SK-N-SH treated with all-trans-retinoic acid at 6 μM for 48 hours (cell line): ENCODE measurements at regions not wholly inside any gene's neighbourhood (a gene's known extent, or its start where the extent isn't known, plus 50 kb on each side); places are given as distances from the start of the nearest gene placed in this dataset.
"Not testable (repeated sequence)": the region's sequence is repeated elsewhere in the genome, so short reads cannot be mapped to it uniquely, and the experiment has no call there.

Experiments used
- ATAC-seq: fragments of 200-7000 bp; cut with Tn5 transposase; 3 replicates; pipeline ENCODE4 v1.9.1; 2020; ENCODE audit warnings: mild to moderate bottlenecking, moderate library complexity
- ARNTL ChIP-seq: fragments of 450-650 bp; formaldehyde crosslinking; IDR thresholded peaks from 2 replicates; pipeline ENCODE4 v1.5.0; 2020; ENCODE audit warnings: low read depth, mild to moderate bottlenecking, moderate library complexity, borderline replicate concordance
- CREB5 ChIP-seq: fragments of 250-450 bp; sonication (Bioruptor Pico); IDR thresholded peaks from 2 replicates; pipeline ENCODE4 v1.5.1; 2020; ENCODE audit warnings: low read depth, mild to moderate bottlenecking, moderate library complexity
- CSDC2 ChIP-seq: fragments of 250-450 bp; sonication (Bioruptor Pico); IDR thresholded peaks from 2 replicates; pipeline ENCODE4 v1.5.0; 2020; ENCODE audit warnings: mild to moderate bottlenecking, moderate library complexity
- ESRRG ChIP-seq: fragments of 250-450 bp; sonication (Bioruptor Pico); IDR thresholded peaks from 2 replicates; pipeline ENCODE4 v1.6.1; 2021; ENCODE audit warnings: mild to moderate bottlenecking
- GLIS3 ChIP-seq: fragments of 250-450 bp; sonication (Bioruptor Pico); IDR thresholded peaks from 2 replicates; pipeline ENCODE4 v1.5.0; 2020; ENCODE audit warnings: mild to moderate bottlenecking, moderate library complexity
- ISL1 ChIP-seq: fragments of 250-450 bp; sonication (Bioruptor Pico); IDR thresholded peaks from 2 replicates; pipeline ENCODE4 v2.1.2; 2022; ENCODE audit warnings: mild to moderate bottlenecking, moderate library complexity
- OSR1 ChIP-seq: fragments of 250-450 bp; sonication (Bioruptor Pico); IDR thresholded peaks from 2 replicates; pipeline ENCODE4 v1.8.0; 2022; ENCODE audit warnings: moderate library complexity, mild to moderate bottlenecking, inconsistent platforms
- PPARA ChIP-seq: fragments of 250-450 bp; sonication (Bioruptor Pico); IDR thresholded peaks from 2 replicates; pipeline ENCODE4 v1.5.0; 2020; ENCODE audit warnings: mild to moderate bottlenecking, borderline replicate concordance
- SNAI2 ChIP-seq: fragments of 250-450 bp; sonication (Bioruptor Pico); IDR thresholded peaks from 2 replicates; pipeline ENCODE4 v1.5.0; 2020; ENCODE audit warnings: mild to moderate bottlenecking, moderate library complexity
- TOX ChIP-seq: fragments of 250-450 bp; sonication (Bioruptor Pico); IDR thresholded peaks from 2 replicates; pipeline ENCODE4 v1.8.0; 2021; ENCODE audit warnings: mild to moderate bottlenecking, moderate library complexity, borderline replicate concordance
- ZC3H10 ChIP-seq: fragments of 250-450 bp; sonication (Bioruptor Pico); IDR thresholded peaks from 2 replicates; pipeline ENCODE4 v1.5.1; 2021; ENCODE audit warnings: mild to moderate bottlenecking, moderate library complexity
- ZFP3 ChIP-seq: fragments of 250-450 bp; sonication (Bioruptor Pico); IDR thresholded peaks from 2 replicates; pipeline ENCODE4 v1.5.0; 2020; ENCODE audit warnings: mild to moderate bottlenecking, moderate library complexity
- ZFP30 ChIP-seq: fragments of 450-650 bp; formaldehyde crosslinking; IDR thresholded peaks from 2 replicates; pipeline ENCODE4 v1.5.0; 2022; ENCODE audit warnings: mild to moderate bottlenecking, moderate library complexity
- ZNF70 ChIP-seq: fragments of 450-650 bp; formaldehyde crosslinking; IDR thresholded peaks from 2 replicates; pipeline ENCODE4 v1.5.0; 2020; ENCODE audit warnings: mild to moderate bottlenecking, moderate library complexity
- ZNF8 ChIP-seq: fragments of 450-650 bp; formaldehyde crosslinking; IDR thresholded peaks from 2 replicates; pipeline ENCODE4 v1.5.0; 2020; ENCODE audit warnings: mild to moderate bottlenecking, moderate library complexity
- TF ChIP-seq, protein P1 (sequence below): fragments of 250-450 bp; sonication (Bioruptor Pico); IDR thresholded peaks from 2 replicates; pipeline ENCODE4 v1.5.1; 2021; ENCODE audit warnings: mild to moderate bottlenecking, moderate library complexity
- TF ChIP-seq, protein P2 (sequence below): fragments of 250-450 bp; sonication (Bioruptor Pico); IDR thresholded peaks from 2 replicates; pipeline ENCODE4 v1.8.0; 2020; ENCODE audit warnings: mild to moderate bottlenecking, moderate library complexity, borderline replicate concordance
- TF ChIP-seq, protein P3 (sequence below): fragments of 250-450 bp; sonication (Bioruptor Pico); IDR thresholded peaks from 2 replicates; pipeline ENCODE4 v1.5.0; 2020; ENCODE audit warnings: mild to moderate bottlenecking, moderate library complexity

DNA sequence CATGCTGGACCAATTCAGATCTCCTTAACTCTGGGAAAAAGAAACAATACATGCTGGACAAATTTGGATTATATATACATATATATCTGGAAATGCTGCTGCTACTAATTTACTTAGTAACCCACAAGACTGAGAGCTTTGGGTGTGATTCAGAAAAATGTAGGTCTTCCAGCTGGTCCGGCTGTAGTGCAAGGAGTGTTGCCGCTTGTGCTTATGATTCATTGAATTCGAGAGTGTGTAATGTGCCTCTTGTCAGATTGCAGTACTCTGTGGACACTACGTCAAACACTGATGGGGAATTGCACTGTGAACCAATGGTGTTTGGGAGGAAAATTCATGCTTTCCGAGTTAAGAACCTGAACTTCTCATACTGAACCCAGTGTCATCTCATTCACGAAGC, 1155.5 kb downstream of the EPHA7 start:
- ATAC-seq: no peak
- TF ChIP-seq CREB5 (CRISPR knock-in tag) (no peak), ZNF70 (no peak)

DNA sequence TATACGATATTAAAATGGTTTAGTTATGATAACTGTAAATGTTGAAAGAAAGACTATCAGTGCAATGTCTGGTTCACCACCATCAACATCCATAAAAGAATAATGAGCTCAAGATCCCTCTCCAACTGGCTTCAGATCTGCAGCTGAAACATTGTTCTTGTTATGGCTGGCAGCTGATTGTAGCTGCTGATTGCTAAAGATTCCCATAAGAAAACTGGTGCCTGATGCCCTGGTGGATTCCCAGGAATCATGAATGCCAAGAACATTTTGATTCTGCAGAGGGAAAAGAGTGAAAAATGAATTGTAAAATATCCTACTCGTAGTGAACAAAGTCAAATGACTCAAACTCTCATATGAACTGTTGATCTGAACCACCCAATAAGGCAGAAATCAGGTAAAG, 1160.2 kb downstream of the EPHA7 start:
- no peak for ATAC-seq
- TF ChIP-seq, protein P1, sequence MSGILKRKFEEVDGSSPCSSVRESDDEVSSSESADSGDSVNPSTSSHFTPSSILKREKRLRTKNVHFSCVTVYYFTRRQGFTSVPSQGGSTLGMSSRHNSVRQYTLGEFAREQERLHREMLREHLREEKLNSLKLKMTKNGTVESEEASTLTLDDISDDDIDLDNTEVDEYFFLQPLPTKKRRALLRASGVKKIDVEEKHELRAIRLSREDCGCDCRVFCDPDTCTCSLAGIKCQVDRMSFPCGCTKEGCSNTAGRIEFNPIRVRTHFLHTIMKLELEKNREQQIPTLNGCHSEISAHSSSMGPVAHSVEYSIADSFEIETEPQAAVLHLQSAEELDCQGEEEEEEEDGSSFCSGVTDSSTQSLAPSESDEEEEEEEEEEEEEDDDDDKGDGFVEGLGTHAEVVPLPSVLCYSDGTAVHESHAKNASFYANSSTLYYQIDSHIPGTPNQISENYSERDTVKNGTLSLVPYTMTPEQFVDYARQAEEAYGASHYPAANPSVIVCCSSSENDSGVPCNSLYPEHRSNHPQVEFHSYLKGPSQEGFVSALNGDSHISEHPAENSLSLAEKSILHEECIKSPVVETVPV (CRISPR knock-in tag): no peak
- no peak for TF ChIP-seq ZFP3 (CRISPR knock-in tag)
- TF ChIP-seq ESRRG (CRISPR knock-in tag): no peak
- TF ChIP-seq ARNTL (CRISPR knock-in tag): no peak
- TF ChIP-seq ISL1 (CRISPR knock-in tag): no peak
- TF ChIP-seq SNAI2 (CRISPR knock-in tag): no peak
- TF ChIP-seq PPARA (CRISPR knock-in tag): no peak
- no peak for TF ChIP-seq ZC3H10
- TF ChIP-seq ZFP30 (CRISPR knock-in tag): no peak
- no peak for TF ChIP-seq OSR1 (CRISPR knock-in tag)
- no peak for TF ChIP-seq GLIS3 (CRISPR knock-in tag)
- TF ChIP-seq CSDC2 (CRISPR knock-in tag): no peak
- TF ChIP-seq, all 23 proteins: peak for 0

GRCh38 chr6:92243315-92243714, 1176.0 kb downstream of the EPHA7 start:
- no peak for TF ChIP-seq ZC3H10
- TF ChIP-seq, protein P2, sequence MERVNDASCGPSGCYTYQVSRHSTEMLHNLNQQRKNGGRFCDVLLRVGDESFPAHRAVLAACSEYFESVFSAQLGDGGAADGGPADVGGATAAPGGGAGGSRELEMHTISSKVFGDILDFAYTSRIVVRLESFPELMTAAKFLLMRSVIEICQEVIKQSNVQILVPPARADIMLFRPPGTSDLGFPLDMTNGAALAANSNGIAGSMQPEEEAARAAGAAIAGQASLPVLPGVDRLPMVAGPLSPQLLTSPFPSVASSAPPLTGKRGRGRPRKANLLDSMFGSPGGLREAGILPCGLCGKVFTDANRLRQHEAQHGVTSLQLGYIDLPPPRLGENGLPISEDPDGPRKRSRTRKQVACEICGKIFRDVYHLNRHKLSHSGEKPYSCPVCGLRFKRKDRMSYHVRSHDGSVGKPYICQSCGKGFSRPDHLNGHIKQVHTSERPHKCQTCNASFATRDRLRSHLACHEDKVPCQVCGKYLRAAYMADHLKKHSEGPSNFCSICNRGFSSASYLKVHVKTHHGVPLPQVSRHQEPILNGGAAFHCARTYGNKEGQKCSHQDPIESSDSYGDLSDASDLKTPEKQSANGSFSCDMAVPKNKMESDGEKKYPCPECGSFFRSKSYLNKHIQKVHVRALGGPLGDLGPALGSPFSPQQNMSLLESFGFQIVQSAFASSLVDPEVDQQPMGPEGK (CRISPR knock-in tag): no peak
- TF ChIP-seq SNAI2 (CRISPR knock-in tag): no peak
- TF ChIP-seq ARNTL (CRISPR knock-in tag): no peak
- no peak for TF ChIP-seq CREB5 (CRISPR knock-in tag)
- no peak for TF ChIP-seq PPARA (CRISPR knock-in tag)
- no peak for TF ChIP-seq ZFP30 (CRISPR knock-in tag)
- TF ChIP-seq ZNF70: no peak
- TF ChIP-seq, protein P3, sequence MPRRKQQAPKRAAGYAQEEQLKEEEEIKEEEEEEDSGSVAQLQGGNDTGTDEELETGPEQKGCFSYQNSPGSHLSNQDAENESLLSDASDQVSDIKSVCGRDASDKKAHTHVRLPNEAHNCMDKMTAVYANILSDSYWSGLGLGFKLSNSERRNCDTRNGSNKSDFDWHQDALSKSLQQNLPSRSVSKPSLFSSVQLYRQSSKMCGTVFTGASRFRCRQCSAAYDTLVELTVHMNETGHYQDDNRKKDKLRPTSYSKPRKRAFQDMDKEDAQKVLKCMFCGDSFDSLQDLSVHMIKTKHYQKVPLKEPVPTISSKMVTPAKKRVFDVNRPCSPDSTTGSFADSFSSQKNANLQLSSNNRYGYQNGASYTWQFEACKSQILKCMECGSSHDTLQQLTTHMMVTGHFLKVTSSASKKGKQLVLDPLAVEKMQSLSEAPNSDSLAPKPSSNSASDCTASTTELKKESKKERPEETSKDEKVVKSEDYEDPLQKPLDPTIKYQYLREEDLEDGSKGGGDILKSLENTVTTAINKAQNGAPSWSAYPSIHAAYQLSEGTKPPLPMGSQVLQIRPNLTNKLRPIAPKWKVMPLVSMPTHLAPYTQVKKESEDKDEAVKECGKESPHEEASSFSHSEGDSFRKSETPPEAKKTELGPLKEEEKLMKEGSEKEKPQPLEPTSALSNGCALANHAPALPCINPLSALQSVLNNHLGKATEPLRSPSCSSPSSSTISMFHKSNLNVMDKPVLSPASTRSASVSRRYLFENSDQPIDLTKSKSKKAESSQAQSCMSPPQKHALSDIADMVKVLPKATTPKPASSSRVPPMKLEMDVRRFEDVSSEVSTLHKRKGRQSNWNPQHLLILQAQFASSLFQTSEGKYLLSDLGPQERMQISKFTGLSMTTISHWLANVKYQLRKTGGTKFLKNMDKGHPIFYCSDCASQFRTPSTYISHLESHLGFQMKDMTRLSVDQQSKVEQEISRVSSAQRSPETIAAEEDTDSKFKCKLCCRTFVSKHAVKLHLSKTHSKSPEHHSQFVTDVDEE (CRISPR knock-in tag): no peak
- TF ChIP-seq OSR1 (CRISPR knock-in tag): no peak
- no peak for TF ChIP-seq CSDC2 (CRISPR knock-in tag)
- no peak for TF ChIP-seq ESRRG (CRISPR knock-in tag)
- ATAC-seq: no peak

- ATAC-seq: no peak
- TF ChIP-seq ZNF8 (CRISPR knock-in tag): no peak
- TF ChIP-seq GLIS3 (CRISPR knock-in tag): no peak
- TF ChIP-seq TOX (CRISPR knock-in tag): no peak
- TF ChIP-seq ESRRG (CRISPR knock-in tag): no peak
- TF ChIP-seq ZNF70: no peak
These were observed 1188.1 kb downstream of the EPHA7 start for GRCh38 chr6:92231171-92231701.

DNA sequence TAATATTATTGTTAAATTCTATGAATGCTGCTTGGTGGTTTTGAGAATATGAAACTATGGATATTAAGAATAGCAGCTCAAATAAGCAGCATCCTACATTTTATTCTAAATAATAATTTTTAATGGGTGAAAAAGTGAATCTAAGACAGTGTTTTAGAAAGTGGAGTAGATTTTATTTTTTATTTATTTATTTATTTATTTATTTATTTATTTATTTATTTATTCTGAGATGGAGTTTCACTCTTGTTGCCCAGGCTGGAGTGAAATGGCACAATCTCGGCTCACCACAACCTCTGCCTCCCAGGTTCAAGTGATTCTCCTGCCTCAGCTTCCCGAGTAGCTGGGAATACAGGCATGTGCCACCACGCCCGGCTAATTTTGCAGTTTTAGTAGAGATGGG, 1199.4 kb downstream of the EPHA7 start:
- ATAC-seq: not testable (repeated sequence)
